ENCODE measurements at regions not wholly inside any gene's neighbourhood (a gene's known extent, or its start where the extent isn't known, plus 50 kb on each side); places are given as distances from the start of the nearest gene placed in this dataset.

DNA sequence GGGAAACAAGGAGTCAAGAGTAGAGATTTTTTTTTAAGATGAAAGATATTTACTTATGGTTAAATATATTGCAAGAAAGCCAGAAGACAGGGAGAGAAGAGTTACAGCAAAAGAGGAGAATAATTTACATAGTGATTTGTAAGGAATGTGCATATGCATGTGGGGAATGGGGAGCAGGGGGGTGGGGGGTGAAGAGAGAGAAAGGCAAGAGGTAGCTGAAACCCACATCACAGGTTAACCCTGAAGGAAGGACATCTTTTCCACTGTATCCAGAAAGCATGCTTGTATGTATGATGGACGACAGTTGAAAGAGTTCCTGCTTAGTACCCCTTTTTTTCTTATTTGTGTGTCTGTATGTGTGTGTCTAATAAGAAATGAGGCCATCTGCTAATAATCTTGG lies 371.9 kb downstream of the RAD51AP2 start (continued):
- TF ChIP-seq, protein P1, sequence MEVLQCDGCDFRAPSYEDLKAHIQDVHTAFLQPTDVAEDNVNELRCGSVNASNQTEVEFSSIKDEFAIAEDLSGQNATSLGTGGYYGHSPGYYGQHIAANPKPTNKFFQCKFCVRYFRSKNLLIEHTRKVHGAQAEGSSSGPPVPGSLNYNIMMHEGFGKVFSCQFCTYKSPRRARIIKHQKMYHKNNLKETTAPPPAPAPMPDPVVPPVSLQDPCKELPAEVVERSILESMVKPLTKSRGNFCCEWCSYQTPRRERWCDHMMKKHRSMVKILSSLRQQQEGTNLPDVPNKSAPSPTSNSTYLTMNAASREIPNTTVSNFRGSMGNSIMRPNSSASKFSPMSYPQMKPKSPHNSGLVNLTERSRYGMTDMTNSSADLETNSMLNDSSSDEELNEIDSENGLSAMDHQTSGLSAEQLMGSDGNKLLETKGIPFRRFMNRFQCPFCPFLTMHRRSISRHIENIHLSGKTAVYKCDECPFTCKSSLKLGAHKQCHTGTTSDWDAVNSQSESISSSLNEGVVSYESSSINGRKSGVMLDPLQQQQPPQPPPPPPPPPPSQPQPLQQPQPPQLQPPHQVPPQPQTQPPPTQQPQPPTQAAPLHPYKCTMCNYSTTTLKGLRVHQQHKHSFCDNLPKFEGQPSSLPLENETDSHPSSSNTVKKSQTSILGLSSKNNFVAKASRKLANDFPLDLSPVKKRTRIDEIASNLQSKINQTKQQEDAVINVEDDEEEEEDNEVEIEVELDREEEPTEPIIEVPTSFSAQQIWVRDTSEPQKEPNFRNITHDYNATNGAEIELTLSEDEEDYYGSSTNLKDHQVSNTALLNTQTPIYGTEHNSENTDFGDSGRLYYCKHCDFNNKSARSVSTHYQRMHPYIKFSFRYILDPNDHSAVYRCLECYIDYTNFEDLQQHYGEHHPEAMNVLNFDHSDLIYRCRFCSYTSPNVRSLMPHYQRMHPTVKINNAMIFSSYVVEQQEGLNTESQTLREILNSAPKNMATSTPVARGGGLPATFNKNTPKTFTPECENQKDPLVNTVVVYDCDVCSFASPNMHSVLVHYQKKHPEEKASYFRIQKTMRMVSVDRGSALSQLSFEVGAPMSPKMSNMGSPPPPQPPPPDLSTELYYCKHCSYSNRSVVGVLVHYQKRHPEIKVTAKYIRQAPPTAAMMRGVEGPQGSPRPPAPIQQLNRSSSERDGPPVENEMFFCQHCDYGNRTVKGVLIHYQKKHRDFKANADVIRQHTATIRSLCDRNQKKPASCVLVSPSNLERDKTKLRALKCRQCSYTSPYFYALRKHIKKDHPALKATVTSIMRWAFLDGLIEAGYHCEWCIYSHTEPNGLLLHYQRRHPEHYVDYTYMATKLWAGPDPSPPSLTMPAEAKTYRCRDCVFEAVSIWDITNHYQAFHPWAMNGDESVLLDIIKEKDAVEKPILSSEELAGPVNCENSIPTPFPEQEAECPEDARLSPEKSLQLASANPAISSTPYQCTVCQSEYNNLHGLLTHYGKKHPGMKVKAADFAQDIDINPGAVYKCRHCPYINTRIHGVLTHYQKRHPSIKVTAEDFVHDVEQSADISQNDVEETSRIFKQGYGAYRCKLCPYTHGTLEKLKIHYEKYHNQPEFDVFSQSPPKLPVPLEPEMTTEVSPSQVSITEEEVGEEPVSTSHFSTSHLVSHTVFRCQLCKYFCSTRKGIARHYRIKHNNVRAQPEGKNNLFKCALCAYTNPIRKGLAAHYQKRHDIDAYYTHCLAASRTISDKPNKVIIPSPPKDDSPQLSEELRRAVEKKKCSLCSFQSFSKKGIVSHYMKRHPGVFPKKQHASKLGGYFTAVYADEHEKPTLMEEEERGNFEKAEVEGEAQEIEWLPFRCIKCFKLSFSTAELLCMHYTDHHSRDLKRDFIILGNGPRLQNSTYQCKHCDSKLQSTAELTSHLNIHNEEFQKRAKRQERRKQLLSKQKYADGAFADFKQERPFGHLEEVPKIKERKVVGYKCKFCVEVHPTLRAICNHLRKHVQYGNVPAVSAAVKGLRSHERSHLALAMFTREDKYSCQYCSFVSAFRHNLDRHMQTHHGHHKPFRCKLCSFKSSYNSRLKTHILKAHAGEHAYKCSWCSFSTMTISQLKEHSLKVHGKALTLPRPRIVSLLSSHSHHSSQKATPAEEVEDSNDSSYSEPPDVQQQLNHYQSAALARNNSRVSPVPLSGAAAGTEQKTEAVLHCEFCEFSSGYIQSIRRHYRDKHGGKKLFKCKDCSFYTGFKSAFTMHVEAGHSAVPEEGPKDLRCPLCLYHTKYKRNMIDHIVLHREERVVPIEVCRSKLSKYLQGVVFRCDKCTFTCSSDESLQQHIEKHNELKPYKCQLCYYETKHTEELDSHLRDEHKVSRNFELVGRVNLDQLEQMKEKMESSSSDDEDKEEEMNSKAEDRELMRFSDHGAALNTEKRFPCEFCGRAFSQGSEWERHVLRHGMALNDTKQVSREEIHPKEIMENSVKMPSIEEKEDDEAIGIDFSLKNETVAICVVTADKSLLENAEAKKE (CRISPR knock-in tag; IDR thresholded peaks at IDR 0.05): no peak
- TF ChIP-seq POLR2AphosphoS5 (IDR thresholded peaks at IDR 0.05; ENCODE audit: low read depth) (no peak), STAT1 (IDR thresholded peaks at IDR 0.05; ENCODE audit: unreplicated experiment) (no peak), NANOG (IDR thresholded peaks at IDR 0.05; ENCODE audit: borderline replicate concordance) (no peak)
- TF ChIP-seq, protein P2, sequence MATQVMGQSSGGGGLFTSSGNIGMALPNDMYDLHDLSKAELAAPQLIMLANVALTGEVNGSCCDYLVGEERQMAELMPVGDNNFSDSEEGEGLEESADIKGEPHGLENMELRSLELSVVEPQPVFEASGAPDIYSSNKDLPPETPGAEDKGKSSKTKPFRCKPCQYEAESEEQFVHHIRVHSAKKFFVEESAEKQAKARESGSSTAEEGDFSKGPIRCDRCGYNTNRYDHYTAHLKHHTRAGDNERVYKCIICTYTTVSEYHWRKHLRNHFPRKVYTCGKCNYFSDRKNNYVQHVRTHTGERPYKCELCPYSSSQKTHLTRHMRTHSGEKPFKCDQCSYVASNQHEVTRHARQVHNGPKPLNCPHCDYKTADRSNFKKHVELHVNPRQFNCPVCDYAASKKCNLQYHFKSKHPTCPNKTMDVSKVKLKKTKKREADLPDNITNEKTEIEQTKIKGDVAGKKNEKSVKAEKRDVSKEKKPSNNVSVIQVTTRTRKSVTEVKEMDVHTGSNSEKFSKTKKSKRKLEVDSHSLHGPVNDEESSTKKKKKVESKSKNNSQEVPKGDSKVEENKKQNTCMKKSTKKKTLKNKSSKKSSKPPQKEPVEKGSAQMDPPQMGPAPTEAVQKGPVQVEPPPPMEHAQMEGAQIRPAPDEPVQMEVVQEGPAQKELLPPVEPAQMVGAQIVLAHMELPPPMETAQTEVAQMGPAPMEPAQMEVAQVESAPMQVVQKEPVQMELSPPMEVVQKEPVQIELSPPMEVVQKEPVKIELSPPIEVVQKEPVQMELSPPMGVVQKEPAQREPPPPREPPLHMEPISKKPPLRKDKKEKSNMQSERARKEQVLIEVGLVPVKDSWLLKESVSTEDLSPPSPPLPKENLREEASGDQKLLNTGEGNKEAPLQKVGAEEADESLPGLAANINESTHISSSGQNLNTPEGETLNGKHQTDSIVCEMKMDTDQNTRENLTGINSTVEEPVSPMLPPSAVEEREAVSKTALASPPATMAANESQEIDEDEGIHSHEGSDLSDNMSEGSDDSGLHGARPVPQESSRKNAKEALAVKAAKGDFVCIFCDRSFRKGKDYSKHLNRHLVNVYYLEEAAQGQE (IDR thresholded peaks at IDR 0.05; ENCODE audit: unreplicated experiment): no peak

DNA sequence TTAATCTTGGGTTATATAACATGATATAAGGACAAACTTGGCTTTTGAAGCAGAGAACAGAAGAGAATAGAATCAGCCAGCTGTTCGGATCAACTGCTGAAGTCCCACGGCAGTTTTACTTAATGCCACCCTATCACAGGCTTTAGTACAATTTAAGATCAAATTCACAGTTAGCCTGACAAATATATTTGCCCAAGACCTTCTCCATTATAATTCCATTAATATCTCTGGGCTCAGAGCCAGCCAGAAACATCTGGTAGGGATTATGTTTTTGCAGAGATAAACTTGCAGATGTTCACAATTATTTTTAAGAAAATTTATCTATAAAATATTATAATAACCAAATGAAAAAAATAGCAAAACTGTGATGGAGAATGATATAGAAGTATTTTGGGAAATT lies 381.4 kb downstream of the RAD51AP2 start:
- no peaks in the 10 kb centered on the region for H3K36me3 Mint-ChIP-seq (ENCODE audit: low read depth)
- no peaks in the 10 kb centered on the region for H3K27me3 ChIP-seq (ENCODE audit: insufficient read depth)
- no peak overlapping the region for H3K4me3 ChIP-seq
- DNase-seq (ENCODE audit: low spot score): no peak
- no peak for ATAC-seq
- no peak overlapping the region for H3K4me2 ChIP-seq
- H3K9me2 ChIP-seq (ENCODE audit: insufficient read depth): no peaks in the 10 kb centered on the region
- peaks cover 10% of the 10 kb centered on the region for H3K4me1 Mint-ChIP-seq
- no peaks in the 10 kb centered on the region; the same call in 1 of the 2 replicates for H3K4me1 ChIP-seq (ENCODE audit: insufficient read depth)
- no peaks in the 10 kb centered on the region for H3K27me3 Mint-ChIP-seq (ENCODE audit: insufficient read depth, low read depth, poor library complexity)
- H3K36me3 ChIP-seq (ENCODE audit: insufficient read depth): no peaks in the 10 kb centered on the region
- H3K27ac Mint-ChIP-seq: no peak overlapping the region
- no peaks in the 10 kb centered on the region for H3K9me3 Mint-ChIP-seq
- no peak overlapping the region for H3K27ac ChIP-seq (ENCODE audit: low read depth)
- H3K4me3 Mint-ChIP-seq: no peak overlapping the region
- no peaks in the 10 kb centered on the region for H3K79me2 ChIP-seq (replicated peaks; ENCODE audit: insufficient read depth)
- H4K20me1 ChIP-seq (replicated peaks; ENCODE audit: insufficient read depth): no peaks in the 10 kb centered on the region
- H3F3A ChIP-seq (replicated peaks; ENCODE audit: low read depth): no peaks in the 10 kb centered on the region
- no peak overlapping the region for H2AFZ ChIP-seq
- TF ChIP-seq, protein P3, sequence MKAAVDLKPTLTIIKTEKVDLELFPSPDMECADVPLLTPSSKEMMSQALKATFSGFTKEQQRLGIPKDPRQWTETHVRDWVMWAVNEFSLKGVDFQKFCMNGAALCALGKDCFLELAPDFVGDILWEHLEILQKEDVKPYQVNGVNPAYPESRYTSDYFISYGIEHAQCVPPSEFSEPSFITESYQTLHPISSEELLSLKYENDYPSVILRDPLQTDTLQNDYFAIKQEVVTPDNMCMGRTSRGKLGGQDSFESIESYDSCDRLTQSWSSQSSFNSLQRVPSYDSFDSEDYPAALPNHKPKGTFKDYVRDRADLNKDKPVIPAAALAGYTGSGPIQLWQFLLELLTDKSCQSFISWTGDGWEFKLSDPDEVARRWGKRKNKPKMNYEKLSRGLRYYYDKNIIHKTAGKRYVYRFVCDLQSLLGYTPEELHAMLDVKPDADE (IDR thresholded peaks at IDR 0.05): no peak
- TF ChIP-seq, protein P4, sequence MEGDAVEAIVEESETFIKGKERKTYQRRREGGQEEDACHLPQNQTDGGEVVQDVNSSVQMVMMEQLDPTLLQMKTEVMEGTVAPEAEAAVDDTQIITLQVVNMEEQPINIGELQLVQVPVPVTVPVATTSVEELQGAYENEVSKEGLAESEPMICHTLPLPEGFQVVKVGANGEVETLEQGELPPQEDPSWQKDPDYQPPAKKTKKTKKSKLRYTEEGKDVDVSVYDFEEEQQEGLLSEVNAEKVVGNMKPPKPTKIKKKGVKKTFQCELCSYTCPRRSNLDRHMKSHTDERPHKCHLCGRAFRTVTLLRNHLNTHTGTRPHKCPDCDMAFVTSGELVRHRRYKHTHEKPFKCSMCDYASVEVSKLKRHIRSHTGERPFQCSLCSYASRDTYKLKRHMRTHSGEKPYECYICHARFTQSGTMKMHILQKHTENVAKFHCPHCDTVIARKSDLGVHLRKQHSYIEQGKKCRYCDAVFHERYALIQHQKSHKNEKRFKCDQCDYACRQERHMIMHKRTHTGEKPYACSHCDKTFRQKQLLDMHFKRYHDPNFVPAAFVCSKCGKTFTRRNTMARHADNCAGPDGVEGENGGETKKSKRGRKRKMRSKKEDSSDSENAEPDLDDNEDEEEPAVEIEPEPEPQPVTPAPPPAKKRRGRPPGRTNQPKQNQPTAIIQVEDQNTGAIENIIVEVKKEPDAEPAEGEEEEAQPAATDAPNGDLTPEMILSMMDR (conservative IDR thresholded peaks at IDR 0.05; ENCODE audit: low read depth in 2 of 2): no peak
- TF ChIP-seq JUNB (IDR thresholded peaks at IDR 0.05; ENCODE audit: unreplicated experiment): no peak
- no peak for TF ChIP-seq CREB1 (CRISPR knock-in tag; IDR thresholded peaks at IDR 0.05; ENCODE audit: low read depth)
- TF ChIP-seq, protein P2 (IDR thresholded peaks at IDR 0.05; ENCODE audit: unreplicated experiment): no peak

Measured in GM23338 (cell line).